GM12878 (cell line): ENCODE measurements at regions not wholly inside any gene's neighbourhood (a gene's known extent, or its start where the extent isn't known, plus 50 kb on each side); places are given as distances from the start of the nearest gene placed in this dataset.

Experiments used
- ATAC-seq: fragments of 200-7000 bp; cut with Tn5 transposase; 3 replicates; pipeline ENCODE4 v1.9.1; 2020; ENCODE audit warnings: mild to moderate bottlenecking, moderate library complexity
- BruUV-seq: library from RNA; stranded (reverse); fragments of 400-500 nt; replicated peaks from 2 replicates; lab custom pipeline; 2021; lab: Mats Ljungman, UMichigan
- CTCF ChIA-PET: fragments of 300-600 bp; sonication (Branson Sonifier 250); formaldehyde crosslinking; extraction: SDS; loops from one replicate; lab custom pipeline; 2021; ENCODE audit warnings: inconsistent platforms; lab: Yijun Ruan, JAX
- POLR2A ChIA-PET: fragments of 350-600 bp; formaldehyde crosslinking; extraction: SDS; loops from one replicate; lab custom pipeline; 2021; ENCODE audit warnings: inconsistent platforms; lab: Charles Lee
- RAD21 ChIA-PET: fragments of 300-600 bp; sonication (Branson Sonifier 250); formaldehyde crosslinking; loops from one replicate; lab custom pipeline; 2023; ENCODE audit warnings: antibody characterized with exemption; ENCODE audit not compliant: unreplicated experiment; lab: Charles Lee
- SMC1A ChIA-PET: fragments of 300-600 bp; sonication (Branson Sonifier 250); formaldehyde crosslinking; loops from one replicate; lab custom pipeline; 2023; ENCODE audit not compliant: unreplicated experiment, uncharacterized antibody; lab: Charles Lee
- DNase-seq: peaks from one replicate; pipeline ENCODE4 v3.0.0-alpha.2; 2011; ENCODE audit warnings: low read depth, low spot score
- FAIRE-seq: peaks from 3 replicates; lab custom pipeline; 2011; peaks lifted over from hg19 to GRCh38; lab: Jason Lieb, UNC
- H2AFZ ChIP-seq: 2 replicates; pipeline ENCODE4 v1.6.0; 2011; ENCODE audit warnings: low read depth, low read length, control low read depth; ENCODE audit not compliant: control insufficient read depth
- H3K27ac ChIP-seq: 2 replicates; pipeline ENCODE4 v1.5.1; 2011; ENCODE audit warnings: control low read depth; ENCODE audit not compliant: control insufficient read depth, insufficient read depth
- H3K27me3 ChIP-seq, 2 experiments: replicated peaks in 1 of 2; 2 replicates each; pipeline versions ENCODE4 v1.6.0 to v1.6.1; 2011; ENCODE audit warnings: low read length in 1 of 2; ENCODE audit not compliant: control insufficient read depth in 2 of 2, insufficient read depth in 2 of 2
- H3K36me3 ChIP-seq, 2 experiments: 2 replicates each; pipeline ENCODE4 v1.5.1; 2011; ENCODE audit warnings: low read length in 1 of 2; ENCODE audit not compliant: control insufficient read depth in 2 of 2, insufficient read depth in 2 of 2
- H3K4me1 ChIP-seq: 2 replicates; pipeline ENCODE4 v1.6.1; 2011; ENCODE audit warnings: mild to moderate bottlenecking, low read length, moderate library complexity, mixed read lengths; ENCODE audit not compliant: control insufficient read depth, insufficient read depth
- H3K4me2 ChIP-seq: 2 replicates; pipeline ENCODE4 v1.6.0; 2011; ENCODE audit warnings: control low read depth; ENCODE audit not compliant: control insufficient read depth, insufficient read depth
- H3K4me3 ChIP-seq: fragments of 200-600 bp; sonication (generic); 2 replicates; pipeline ENCODE4 v1.5.1; 2016
- H3K79me2 ChIP-seq: 2 replicates; pipeline ENCODE4 v1.6.0; 2011; ENCODE audit warnings: low read length; ENCODE audit not compliant: control insufficient read depth, insufficient read depth
- H3K9ac ChIP-seq: 2 replicates; pipeline ENCODE4 v1.8.0; 2011; ENCODE audit warnings: low read length, control low read depth, mixed read lengths; ENCODE audit not compliant: control insufficient read depth, insufficient read depth
- H3K9me3 ChIP-seq: replicated peaks from 3 replicates; pipeline ENCODE4 v1.5.1; 2011; ENCODE audit warnings: mild to moderate bottlenecking, low read length; ENCODE audit not compliant: control insufficient read depth, insufficient read depth
- H4K20me1 ChIP-seq: 2 replicates; pipeline ENCODE4 v1.6.0; 2011; ENCODE audit not compliant: control insufficient read depth, insufficient read depth
- ASH2L ChIP-seq: fragments of 300-600, 200-600 bp; sonication (generic); IDR thresholded peaks from 2 replicates; pipeline ENCODE4 v1.6.1; 2017; ENCODE audit warnings: low read depth, mild to moderate bottlenecking, borderline replicate concordance
- KDM1A ChIP-seq: fragments of 200-600 bp; sonication (generic); IDR thresholded peaks from 2 replicates; pipeline ENCODE4 v1.6.1; 2016; ENCODE audit warnings: borderline replicate concordance
- NFYB ChIP-seq: IDR thresholded peaks from 2 replicates; pipeline ENCODE4 v1.6.1; 2011; ENCODE audit warnings: low read depth, mild to moderate bottlenecking, low read length, improper control_type of control experiment, moderate library complexity; ENCODE audit not compliant: insufficient read depth
- TCF7 ChIP-seq: IDR thresholded peaks from 2 replicates; pipeline ENCODE4 v1.6.1; 2014; ENCODE audit warnings: antibody characterized with exemption, borderline replicate concordance
- ZBTB11 ChIP-seq: fragments of 450-650 bp; formaldehyde crosslinking; IDR thresholded peaks from 2 replicates; pipeline ENCODE4 v1.5.0; 2022; ENCODE audit warnings: mild to moderate bottlenecking, missing genetic modification characterization
- WGBS: methylation state at CpG from one replicate; pipeline ENCODE4 v1.1.6; 2016; ENCODE audit warnings: low lambda C conversion rate; ENCODE audit not compliant: insufficient replicate concordance, insufficient coverage; ENCODE audit errors: missing lambda C conversion rate; 5-methylcytosine and 5-hydroxymethylcytosine counted together
- in situ Hi-C: fragments of 300-500 bp; cut with MboI; formaldehyde crosslinking; loops from 9 replicates; pipeline ENCODE4 v1.14.3; 2018; ENCODE audit warnings: mixed read lengths
- intact Hi-C: fragments of 100-400 bp; cut with micrococcal nuclease; formaldehyde crosslinking; loops from one replicate; pipeline ENCODE4 v1.14.2; 2022; ENCODE audit not compliant: unreplicated experiment
- TF ChIP-seq, protein P1 (sequence below), 3 experiments: IDR thresholded peaks in 2 of 3; conservative IDR thresholded peaks in 1 of 3; 2 replicates each; pipeline ENCODE4 v1.5.1; 2011; ENCODE audit warnings: low read depth in 3 of 3, low read length in 3 of 3, mild to moderate bottlenecking in 3 of 3, control low read depth in 2 of 3, moderate library complexity in 2 of 3, inconsistent platforms in 1 of 3, mixed read lengths in 1 of 3; ENCODE audit not compliant: control insufficient read depth in 2 of 3, insufficient read depth in 1 of 3; ENCODE audit errors: extremely low read depth in 1 of 3
- TF ChIP-seq, protein P2 (sequence below): fragments of 450-650 bp; IDR thresholded peaks from 2 replicates; pipeline ENCODE4 v1.6.1; 2016; ENCODE audit warnings: mild to moderate bottlenecking, moderate library complexity, borderline replicate concordance

- in situ Hi-C loops = no loop called here
- H3K9ac ChIP-seq = no peak overlapping the region
- ChIA-PET SMC1A (no interaction called here), POLR2A (no interaction called here), RAD21 (no interaction called here), CTCF (interaction anchor here (0.7 kb wide), 1 partner anchor 74 kb away, joined by 3 read pairs; no protein-coding TSS in a partner anchor)
- H3K27ac ChIP-seq = no peak overlapping the region
- no peak overlapping the region for H2AFZ ChIP-seq
- no peaks in the 10 kb centered on the region for H3K9me3 ChIP-seq
- ATAC-seq (no peak), FAIRE-seq (no peak), DNase-seq (no peak)
- H3K36me3 ChIP-seq = no peaks in the 10 kb centered on the region
- H4K20me1 ChIP-seq = no peaks in the 10 kb centered on the region
- no peaks in the 10 kb centered on the region for H3K27me3 ChIP-seq
- no peak for TF ChIP-seq KDM1A
- TF ChIP-seq, protein P1, sequence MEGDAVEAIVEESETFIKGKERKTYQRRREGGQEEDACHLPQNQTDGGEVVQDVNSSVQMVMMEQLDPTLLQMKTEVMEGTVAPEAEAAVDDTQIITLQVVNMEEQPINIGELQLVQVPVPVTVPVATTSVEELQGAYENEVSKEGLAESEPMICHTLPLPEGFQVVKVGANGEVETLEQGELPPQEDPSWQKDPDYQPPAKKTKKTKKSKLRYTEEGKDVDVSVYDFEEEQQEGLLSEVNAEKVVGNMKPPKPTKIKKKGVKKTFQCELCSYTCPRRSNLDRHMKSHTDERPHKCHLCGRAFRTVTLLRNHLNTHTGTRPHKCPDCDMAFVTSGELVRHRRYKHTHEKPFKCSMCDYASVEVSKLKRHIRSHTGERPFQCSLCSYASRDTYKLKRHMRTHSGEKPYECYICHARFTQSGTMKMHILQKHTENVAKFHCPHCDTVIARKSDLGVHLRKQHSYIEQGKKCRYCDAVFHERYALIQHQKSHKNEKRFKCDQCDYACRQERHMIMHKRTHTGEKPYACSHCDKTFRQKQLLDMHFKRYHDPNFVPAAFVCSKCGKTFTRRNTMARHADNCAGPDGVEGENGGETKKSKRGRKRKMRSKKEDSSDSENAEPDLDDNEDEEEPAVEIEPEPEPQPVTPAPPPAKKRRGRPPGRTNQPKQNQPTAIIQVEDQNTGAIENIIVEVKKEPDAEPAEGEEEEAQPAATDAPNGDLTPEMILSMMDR (IDR thresholded peaks at IDR 0.05 in 2 of 3, conservative IDR thresholded peaks at IDR 0.05 in 1 of 3; ENCODE audit: control insufficient read depth in 2 of 3, extremely low read depth in 1 of 3, insufficient read depth in 1 of 3, low read depth in 3 of 3, low read length in 3 of 3) = no peak
- no peak for TF ChIP-seq ZBTB11 (CRISPR knock-in tag)
- TF ChIP-seq TCF7 = no peak
- TF ChIP-seq ASH2L = no peak
- no peak for TF ChIP-seq NFYB
- TF ChIP-seq, protein P2, sequence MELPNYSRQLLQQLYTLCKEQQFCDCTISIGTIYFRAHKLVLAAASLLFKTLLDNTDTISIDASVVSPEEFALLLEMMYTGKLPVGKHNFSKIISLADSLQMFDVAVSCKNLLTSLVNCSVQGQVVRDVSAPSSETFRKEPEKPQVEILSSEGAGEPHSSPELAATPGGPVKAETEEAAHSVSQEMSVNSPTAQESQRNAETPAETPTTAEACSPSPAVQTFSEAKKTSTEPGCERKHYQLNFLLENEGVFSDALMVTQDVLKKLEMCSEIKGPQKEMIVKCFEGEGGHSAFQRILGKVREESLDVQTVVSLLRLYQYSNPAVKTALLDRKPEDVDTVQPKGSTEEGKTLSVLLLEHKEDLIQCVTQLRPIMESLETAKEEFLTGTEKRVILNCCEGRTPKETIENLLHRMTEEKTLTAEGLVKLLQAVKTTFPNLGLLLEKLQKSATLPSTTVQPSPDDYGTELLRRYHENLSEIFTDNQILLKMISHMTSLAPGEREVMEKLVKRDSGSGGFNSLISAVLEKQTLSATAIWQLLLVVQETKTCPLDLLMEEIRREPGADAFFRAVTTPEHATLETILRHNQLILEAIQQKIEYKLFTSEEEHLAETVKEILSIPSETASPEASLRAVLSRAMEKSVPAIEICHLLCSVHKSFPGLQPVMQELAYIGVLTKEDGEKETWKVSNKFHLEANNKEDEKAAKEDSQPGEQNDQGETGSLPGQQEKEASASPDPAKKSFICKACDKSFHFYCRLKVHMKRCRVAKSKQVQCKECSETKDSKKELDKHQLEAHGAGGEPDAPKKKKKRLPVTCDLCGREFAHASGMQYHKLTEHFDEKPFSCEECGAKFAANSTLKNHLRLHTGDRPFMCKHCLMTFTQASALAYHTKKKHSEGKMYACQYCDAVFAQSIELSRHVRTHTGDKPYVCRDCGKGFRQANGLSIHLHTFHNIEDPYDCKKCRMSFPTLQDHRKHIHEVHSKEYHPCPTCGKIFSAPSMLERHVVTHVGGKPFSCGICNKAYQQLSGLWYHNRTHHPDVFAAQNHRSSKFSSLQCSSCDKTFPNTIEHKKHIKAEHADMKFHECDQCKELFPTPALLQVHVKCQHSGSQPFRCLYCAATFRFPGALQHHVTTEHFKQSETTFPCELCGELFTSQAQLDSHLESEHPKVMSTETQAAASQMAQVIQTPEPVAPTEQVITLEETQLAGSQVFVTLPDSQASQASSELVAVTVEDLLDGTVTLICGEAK = no peak
- no TSS peak for BruUV-seq
- no peak overlapping the region for H3K4me2 ChIP-seq
- H3K4me3 ChIP-seq = no peak overlapping the region
- intact Hi-C loops = no loop called here
- no peaks in the 10 kb centered on the region for H3K4me1 ChIP-seq
- WGBS = 22% methylated on average over 2 of the region's 2 CpGs
- no peaks in the 10 kb centered on the region for H3K79me2 ChIP-seq
Measured at GRCh38 chr9:113728989-113729388, 147.1 kb upstream of the ZNF618 start.
